Astrocyte of the cerebellum (primary cell): ENCODE measurements at regions not wholly inside any gene's neighbourhood (a gene's known extent, or its start where the extent isn't known, plus 50 kb on each side); places are given as distances from the start of the nearest gene placed in this dataset.

Source experiments
- DNase-seq: peaks from one replicate; pipeline ENCODE4 v3.0.0-alpha.2; 2011; ENCODE audit warnings: low read depth
- H3K4me3 ChIP-seq: 2 replicates; pipeline ENCODE4 v1.5.1; 2011; ENCODE audit warnings: mild to moderate bottlenecking, low read depth, low read length, moderate library complexity
- in situ Hi-C: cut with HindIII; loops from 2 replicates; pipeline ENCODE4 v1.10.0; 2017; ENCODE audit warnings: low sequenced_read_pairs
- TF ChIP-seq, protein P1 (sequence below): IDR thresholded peaks from 2 replicates; pipeline ENCODE4 v1.5.1; 2012; ENCODE audit warnings: low read length, low read depth, moderate library complexity, mild to moderate bottlenecking; ENCODE audit errors: missing control alignments

DNA sequence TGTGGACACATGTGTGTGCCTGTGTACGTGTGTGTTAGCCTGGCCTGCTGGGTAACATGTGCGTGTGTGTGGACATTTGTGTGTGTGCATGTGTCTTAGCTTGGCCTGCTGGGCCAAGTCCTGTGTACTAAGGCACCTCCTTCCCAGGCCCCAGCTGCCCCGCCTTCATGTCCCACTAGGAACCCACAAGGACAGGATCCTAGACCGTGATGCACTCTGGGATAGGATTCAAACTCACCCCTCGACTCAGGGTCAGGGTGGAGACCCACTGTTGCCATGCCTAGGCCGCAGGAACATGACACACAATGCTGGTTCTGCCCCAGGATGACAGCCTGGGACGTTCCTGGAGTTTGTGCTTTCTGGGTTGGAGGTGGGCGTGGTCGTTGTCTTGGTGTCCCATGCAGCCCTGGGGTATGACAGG, 89.9 kb upstream of the TMPRSS2 start:
- H3K4me3 ChIP-seq: no peak overlapping the region
- in situ Hi-C loops: no loop called here
- TF ChIP-seq, protein P1, sequence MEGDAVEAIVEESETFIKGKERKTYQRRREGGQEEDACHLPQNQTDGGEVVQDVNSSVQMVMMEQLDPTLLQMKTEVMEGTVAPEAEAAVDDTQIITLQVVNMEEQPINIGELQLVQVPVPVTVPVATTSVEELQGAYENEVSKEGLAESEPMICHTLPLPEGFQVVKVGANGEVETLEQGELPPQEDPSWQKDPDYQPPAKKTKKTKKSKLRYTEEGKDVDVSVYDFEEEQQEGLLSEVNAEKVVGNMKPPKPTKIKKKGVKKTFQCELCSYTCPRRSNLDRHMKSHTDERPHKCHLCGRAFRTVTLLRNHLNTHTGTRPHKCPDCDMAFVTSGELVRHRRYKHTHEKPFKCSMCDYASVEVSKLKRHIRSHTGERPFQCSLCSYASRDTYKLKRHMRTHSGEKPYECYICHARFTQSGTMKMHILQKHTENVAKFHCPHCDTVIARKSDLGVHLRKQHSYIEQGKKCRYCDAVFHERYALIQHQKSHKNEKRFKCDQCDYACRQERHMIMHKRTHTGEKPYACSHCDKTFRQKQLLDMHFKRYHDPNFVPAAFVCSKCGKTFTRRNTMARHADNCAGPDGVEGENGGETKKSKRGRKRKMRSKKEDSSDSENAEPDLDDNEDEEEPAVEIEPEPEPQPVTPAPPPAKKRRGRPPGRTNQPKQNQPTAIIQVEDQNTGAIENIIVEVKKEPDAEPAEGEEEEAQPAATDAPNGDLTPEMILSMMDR: no peak
- DNase-seq: no peak

- in situ Hi-C loops: no loop called here
- no peak overlapping the region for H3K4me3 ChIP-seq
- TF ChIP-seq, protein P1: no peak
- DNase-seq: no peak
These were observed 89.3 kb upstream of the TMPRSS2 start for GRCh38 chr21:41597227-41597626.

DNA sequence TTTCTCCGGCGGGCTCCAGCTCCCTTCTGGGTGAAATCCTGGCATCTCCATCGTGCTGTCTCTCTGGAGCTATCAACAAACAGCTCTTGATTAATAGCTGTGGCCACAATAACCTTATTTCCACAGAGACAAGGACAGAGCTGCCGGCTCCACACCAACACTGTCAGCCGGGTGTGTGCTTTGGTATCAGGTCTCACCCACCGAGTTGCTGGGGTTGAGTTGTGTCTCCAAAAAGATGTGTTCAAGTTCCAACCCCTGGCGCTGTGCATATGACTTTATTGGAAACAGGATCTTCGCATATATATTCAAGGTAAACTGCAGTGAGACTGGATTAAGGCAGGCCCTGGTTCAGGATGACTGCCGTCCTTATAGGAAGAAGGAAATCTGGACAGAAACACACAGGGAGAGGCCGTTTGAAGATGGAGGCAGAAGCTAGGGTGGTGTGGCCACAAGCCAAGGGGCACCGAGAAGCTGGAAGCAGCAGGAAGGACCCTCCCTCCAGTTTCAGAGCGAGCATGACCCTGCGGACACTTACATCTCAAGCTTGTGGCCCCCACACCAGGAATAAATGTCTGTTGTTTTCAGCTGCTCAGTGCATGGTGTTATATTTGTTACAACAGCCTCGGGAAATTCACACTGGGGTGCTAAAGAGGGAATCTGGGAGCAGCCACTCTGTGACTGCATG, 88.4 kb upstream of the TMPRSS2 start:
- no peak for DNase-seq
- TF ChIP-seq, protein P1: no peak
- in situ Hi-C loops: no loop called here
- no peak overlapping the region for H3K4me3 ChIP-seq

GRCh38 chr21:41594268-41594667, 86.3 kb upstream of the TMPRSS2 start:
- TF ChIP-seq, protein P1: no peak
- in situ Hi-C loops: no loop called here

GRCh38 chr21:41593760-41594138, 85.8 kb upstream of the TMPRSS2 start:
- H3K4me3 ChIP-seq: no peak overlapping the region
- no peak for DNase-seq
- in situ Hi-C loops: no loop called here
- TF ChIP-seq, protein P1: no peak

More at GRCh38 chr21:41594268-41594667, 86.3 kb upstream of the TMPRSS2 start:
- H3K4me3 ChIP-seq: no peak overlapping the region
- no peak for DNase-seq

- in situ Hi-C loops: no loop called here
- DNase-seq: no peak
- no peak overlapping the region for H3K4me3 ChIP-seq
- TF ChIP-seq, protein P1: no peak
These were observed 85.2 kb upstream of the TMPRSS2 start for GRCh38 chr21:41593051-41593759.
